ENCODE measurements at regions not wholly inside any gene's neighbourhood (a gene's known extent, or its start where the extent isn't known, plus 50 kb on each side); places are given as distances from the start of the nearest gene placed in this dataset.

DNA sequence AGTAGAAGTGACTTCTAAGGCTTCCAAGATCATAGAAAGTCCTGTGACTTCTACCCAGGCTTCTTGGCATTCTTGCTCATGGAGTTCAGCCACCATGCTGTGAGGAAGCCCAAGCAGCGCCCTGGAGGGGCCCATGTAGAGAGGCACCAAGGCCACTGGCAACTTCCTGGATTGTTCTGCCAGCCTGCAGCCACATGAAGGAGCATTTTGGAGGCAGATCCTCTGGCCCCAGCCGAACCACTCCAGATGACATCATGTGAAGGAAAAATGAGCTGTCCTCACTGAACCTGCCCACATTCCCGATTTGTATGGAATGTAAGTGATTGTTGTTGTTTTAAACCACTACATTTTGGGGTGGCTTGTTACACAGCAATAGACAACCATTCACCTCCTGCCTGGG is 51.5 kb upstream of the MNX1 start:
- peak; percentile 10 for DNase-seq (ENCODE audit: low spot score)

GRCh38 chr7:157065046-157065445 is 54.6 kb upstream of the MNX1 start:
- intact Hi-C loops (cut with DNase I), result no loop called here
- DNase-seq (ENCODE audit: low spot score), result no peak

More for the DNA sequence above, 51.5 kb upstream of the MNX1 start:
- intact Hi-C loops (cut with DNase I), result no loop called here

DNA sequence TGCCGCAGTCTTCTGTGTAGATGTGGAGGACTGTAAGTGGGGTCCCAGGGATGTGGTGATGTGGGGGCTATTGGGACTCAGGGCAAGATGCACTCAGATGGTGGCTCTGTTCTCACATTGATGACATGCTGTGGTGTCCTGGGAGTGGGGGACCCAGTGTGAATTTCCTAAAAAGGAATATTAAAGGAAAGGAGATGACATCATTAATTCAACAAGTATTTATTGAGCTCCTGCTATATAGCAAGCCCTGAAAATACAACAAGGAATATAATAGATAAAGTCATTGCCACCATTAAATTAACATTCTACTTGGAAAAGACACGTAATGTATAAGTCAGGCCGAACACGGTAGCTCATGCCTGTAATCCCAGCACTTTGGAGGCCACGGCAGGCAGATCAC is 61.9 kb upstream of the MNX1 start:
- DNase-seq (ENCODE audit: low spot score), result peak; percentile 26
- intact Hi-C loops (cut with DNase I), result no loop called here

GRCh38 chr7:157073335-157073734 is 62.9 kb upstream of the MNX1 start:
- intact Hi-C loops (cut with DNase I), result no loop called here
- no peak for DNase-seq (ENCODE audit: low spot score)

- DNase-seq (ENCODE audit: low spot score), result peak; percentile 28
- intact Hi-C loops (cut with DNase I), result no loop called here
These were observed 63.6 kb upstream of the MNX1 start for GRCh38 chr7:157073949-157074624.

- intact Hi-C loops (cut with DNase I), result no loop called here
- peak; percentile 44 for DNase-seq (ENCODE audit: low spot score)
These were observed 62.3 kb upstream of the UBE3C start for GRCh38 chr7:157076466-157076865.

- peak; percentile 54 for DNase-seq (ENCODE audit: low spot score)
- intact Hi-C loops (cut with DNase I), result no loop called here
These were observed 61.7 kb upstream of the UBE3C start for GRCh38 chr7:157077021-157077420.

DNA sequence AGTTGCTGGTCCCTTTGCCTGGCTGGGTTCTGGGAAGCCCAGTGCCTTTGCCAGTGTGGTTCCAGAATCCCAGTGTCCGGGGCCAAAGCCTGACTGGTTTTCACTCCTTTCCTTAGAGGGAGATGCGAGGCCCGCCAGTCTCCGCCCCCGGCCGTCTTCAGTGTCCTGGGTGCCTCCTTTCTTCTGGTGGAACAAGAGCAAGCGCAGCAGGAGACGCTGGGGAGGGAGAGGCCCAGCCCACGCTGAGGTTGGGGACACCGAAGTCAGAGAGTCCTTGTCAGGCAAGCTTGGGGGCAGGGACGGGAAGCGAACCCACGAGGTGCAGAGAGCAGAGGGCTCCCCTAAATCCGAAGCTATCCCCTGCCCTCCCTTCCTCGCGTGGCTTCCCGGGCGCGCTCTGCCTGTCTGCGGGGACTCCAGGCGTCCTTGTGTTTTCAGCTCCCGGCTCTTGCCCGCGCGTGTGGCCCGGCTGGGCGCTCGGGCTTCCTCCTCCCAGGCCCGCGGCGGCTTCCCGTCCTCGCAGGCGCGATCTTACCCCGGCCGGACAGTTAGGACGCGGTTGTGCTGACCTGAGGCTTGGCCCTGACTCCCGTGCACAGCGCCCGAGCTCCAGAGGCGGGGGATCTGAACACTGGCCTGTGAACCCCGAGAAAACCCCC is 60.6 kb upstream of the UBE3C start:
- intact Hi-C loops (cut with DNase I), result no loop called here
- peak; percentile 73 for DNase-seq (ENCODE audit: low spot score)

- peak; percentile 40 for DNase-seq (ENCODE audit: low spot score)
- intact Hi-C loops (cut with DNase I), result no loop called here
These were observed 59.6 kb upstream of the UBE3C start for GRCh38 chr7:157079116-157079515.

DNA sequence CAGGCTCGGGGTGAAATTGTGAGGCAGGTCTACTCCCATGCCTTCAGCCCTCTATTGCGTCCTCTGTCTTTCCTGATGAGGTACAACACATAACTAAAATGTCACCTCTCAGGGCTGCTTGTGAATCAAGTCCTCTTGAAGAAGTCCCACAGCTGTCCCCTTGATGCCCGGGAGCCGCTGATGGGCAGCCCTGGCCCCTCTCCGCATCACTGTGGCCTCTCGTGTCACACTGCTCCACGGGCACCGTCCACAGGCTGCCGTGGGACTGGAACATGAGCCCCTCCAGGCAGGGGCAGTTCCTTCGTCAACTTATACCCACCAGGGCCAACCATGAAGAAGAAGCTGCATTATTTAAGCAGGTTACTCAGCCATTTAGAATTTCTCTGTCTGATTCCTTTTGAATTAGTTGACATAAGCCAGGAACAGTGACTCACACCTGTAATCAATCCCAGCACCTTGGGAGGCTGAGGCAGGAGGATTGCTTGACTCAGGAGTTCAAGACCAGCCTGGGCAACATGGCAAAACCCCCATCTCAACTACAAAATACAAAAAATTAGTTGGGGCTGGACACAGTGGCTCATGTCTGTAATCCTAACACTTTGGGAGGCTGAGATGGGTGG is 58.5 kb upstream of the UBE3C start:
- DNase-seq (ENCODE audit: low spot score), result peak; percentile 36
- intact Hi-C loops (cut with DNase I), result no loop called here

- intact Hi-C loops (cut with DNase I), result loop anchor here in 1 of 2 donors (5.0 kb wide), 1 partner anchor 1011 kb away; no protein-coding TSS in a partner anchor
- no peak for DNase-seq (ENCODE audit: low spot score)
These were observed 52.1 kb upstream of the UBE3C start for GRCh38 chr7:157086508-157087187.

GRCh38 chr7:157087646-157088045 is 51.1 kb upstream of the UBE3C start:
- intact Hi-C loops (cut with DNase I), result loop anchor here in 1 of 2 donors (5.0 kb wide), 1 partner anchor 1010 kb away; no protein-coding TSS in a partner anchor
- no peak for DNase-seq (ENCODE audit: low spot score)

GRCh38 chr7:157088136-157088535 is 50.6 kb upstream of the UBE3C start:
- no peak for DNase-seq (ENCODE audit: low spot score)
- intact Hi-C loops (cut with DNase I), result loop anchor here in 1 of 2 donors (5.0 kb wide), 1 partner anchor 1009 kb away; no protein-coding TSS in a partner anchor

Data from posterior vena cava (tissue), 2 donors.